ENCODE measurements at regions not wholly inside any gene's neighbourhood (a gene's known extent, or its start where the extent isn't known, plus 50 kb on each side); places are given as distances from the start of the nearest gene placed in this dataset.

- TF ChIP-seq ZNF274 (IDR thresholded peaks at IDR 0.05; ENCODE audit: low read depth, low read length) (no peak), SUZ12 (IDR thresholded peaks at IDR 0.05; ENCODE audit: extremely low read depth, insufficient read depth, insufficient read length) (no peak)
Observed at GRCh38 chr3:152731511-152731910, 103.4 kb upstream of the P2RY1 start.
